ENCODE measurements at regions not wholly inside any gene's neighbourhood (a gene's known extent, or its start where the extent isn't known, plus 50 kb on each side); places are given as distances from the start of the nearest gene placed in this dataset.

GRCh38 chr2:181140928-181141327, 160.5 kb downstream of the UBE2E3 start:
- Histone ChIP-seq H3K27me3 (no peaks in the 10 kb centered on the region), H3K36me3 (no peaks in the 10 kb centered on the region), H3K4me3 (no peak overlapping the region), H3K9me3 (no peaks in the 10 kb centered on the region), H3K4me1 (no peaks in the 10 kb centered on the region), H3K27ac (peak overlapping the region in 1 of 4 donors; percentile 3)
- no peak for TF ChIP-seq POLR2AphosphoS5 (IDR thresholded peaks at IDR 0.05)
- no peak for TF ChIP-seq EP300 (IDR thresholded peaks at IDR 0.05; ENCODE audit: low read depth)
- no peak for TF ChIP-seq CTCF (IDR thresholded peaks at IDR 0.05)
- TF ChIP-seq POLR2A (IDR thresholded peaks at IDR 0.05) = no peak
- no peak for DNase-seq
- intact Hi-C loops (cut with DNase I; ENCODE audit: low total_unique reads) (no loop called here), in situ Hi-C loops (cut with MboI; ENCODE audit: low pct_ligation_motif_present in 1 of 4, low pct_unique_long_range_greater_than_20kb in 1 of 4, low sequenced_read_pairs in 3 of 4) (no loop called here)
- 40 to 75% methylated on average over 1 of the region's 1 CpG for WGBS, 2 donors (ENCODE audit: low coverage in 1 of 2)

- H3K36me3 ChIP-seq = no peaks in the 10 kb centered on the region
- H3K4me3 ChIP-seq = no peak overlapping the region
- no peak for DNase-seq
- no peaks in the 10 kb centered on the region for H3K4me1 ChIP-seq
- intact Hi-C loops (cut with DNase I; ENCODE audit: low total_unique reads) = no loop called here
- H3K27ac ChIP-seq = peak overlapping the region in 2 of 4 donors; percentile 3 to 46
- H3K27me3 ChIP-seq = no peaks in the 10 kb centered on the region
- WGBS, 2 donors (ENCODE audit: low coverage in 1 of 2) = 81 to 95% methylated on average over 2 of the region's 2 CpGs
- in situ Hi-C loops (cut with MboI; ENCODE audit: low pct_ligation_motif_present in 1 of 4, low pct_unique_long_range_greater_than_20kb in 1 of 4, low sequenced_read_pairs in 3 of 4) = no loop called here
- H3K9me3 ChIP-seq = no peaks in the 10 kb centered on the region
- no peak for TF ChIP-seq POLR2AphosphoS5 (IDR thresholded peaks at IDR 0.05)
- TF ChIP-seq EP300 (IDR thresholded peaks at IDR 0.05; ENCODE audit: low read depth) = no peak
- no peak for TF ChIP-seq CTCF (IDR thresholded peaks at IDR 0.05)
- no peak for TF ChIP-seq POLR2A (IDR thresholded peaks at IDR 0.05)
Observed at GRCh38 chr2:181141676-181142075, 161.3 kb downstream of the UBE2E3 start.

GRCh38 chr2:181142514-181142913, 162.1 kb downstream of the UBE2E3 start:
- Histone ChIP-seq H3K4me3 (no peak overlapping the region), H3K36me3 (no peaks in the 10 kb centered on the region), H3K9me3 (no peaks in the 10 kb centered on the region), H3K27ac (peak overlapping the region in 1 of 4 donors; percentile 46), H3K4me1 (no peaks in the 10 kb centered on the region), H3K27me3 (no peaks in the 10 kb centered on the region)
- DNase-seq = no peak
- no peak for TF ChIP-seq EP300 (IDR thresholded peaks at IDR 0.05; ENCODE audit: low read depth)
- no peak for TF ChIP-seq POLR2A (IDR thresholded peaks at IDR 0.05)
- no peak for TF ChIP-seq CTCF (IDR thresholded peaks at IDR 0.05)
- no peak for TF ChIP-seq POLR2AphosphoS5 (IDR thresholded peaks at IDR 0.05)
- in situ Hi-C loops (cut with MboI; ENCODE audit: low pct_ligation_motif_present in 1 of 4, low pct_unique_long_range_greater_than_20kb in 1 of 4, low sequenced_read_pairs in 3 of 4) (no loop called here), intact Hi-C loops (cut with DNase I; ENCODE audit: low total_unique reads) (no loop called here)
- 75 to 78% methylated on average over 4 of the region's 4 CpGs for WGBS, 2 donors (ENCODE audit: low coverage in 1 of 2)

- 76 to 86% methylated on average over 2 of the region's 2 CpGs for WGBS, 2 donors (ENCODE audit: low coverage in 1 of 2)
- no peak for DNase-seq
- Histone ChIP-seq H3K36me3 (no peaks in the 10 kb centered on the region), H3K27ac (peak overlapping the region in 1 of 4 donors; percentile 16), H3K9me3 (no peaks in the 10 kb centered on the region), H3K4me3 (no peak overlapping the region), H3K27me3 (no peaks in the 10 kb centered on the region), H3K4me1 (no peaks in the 10 kb centered on the region)
- TF ChIP-seq POLR2A (IDR thresholded peaks at IDR 0.05) = no peak
- no peak for TF ChIP-seq EP300 (IDR thresholded peaks at IDR 0.05; ENCODE audit: low read depth)
- TF ChIP-seq POLR2AphosphoS5 (IDR thresholded peaks at IDR 0.05) = no peak
- no peak for TF ChIP-seq CTCF (IDR thresholded peaks at IDR 0.05)
- in situ Hi-C loops (cut with MboI; ENCODE audit: low pct_ligation_motif_present in 1 of 4, low pct_unique_long_range_greater_than_20kb in 1 of 4, low sequenced_read_pairs in 3 of 4) = no loop called here
- intact Hi-C loops (cut with DNase I; ENCODE audit: low total_unique reads) = no loop called here
Observed at GRCh38 chr2:181143790-181144300, 163.4 kb downstream of the UBE2E3 start.
